Endothelial cell of umbilical vein (primary cell): ENCODE measurements at regions not wholly inside any gene's neighbourhood (a gene's known extent, or its start where the extent isn't known, plus 50 kb on each side); places are given as distances from the start of the nearest gene placed in this dataset.

Source experiments
- BruUV-seq: library from RNA; stranded (reverse); fragments of 400-500 nt; replicated peaks from 2 replicates; lab custom pipeline; 2021; lab: Mats Ljungman, UMichigan
- CTCF ChIA-PET: fragments of 300-600, 350-600 bp; sonication (Branson Sonifier 250); formaldehyde crosslinking; loops from one replicate; lab custom pipeline; 2021; ENCODE audit warnings: antibody characterized with exemption, inconsistent platforms; lab: Charles Lee
- POLR2A ChIA-PET: fragments of 300-600, 350-600 bp; sonication (Branson Sonifier 250); formaldehyde crosslinking; loops from one replicate; lab custom pipeline; 2021; ENCODE audit warnings: antibody characterized with exemption, inconsistent platforms; lab: Charles Lee
- DNase-seq: peaks from one replicate; pipeline ENCODE4 v3.0.0-alpha.2; 2011; ENCODE audit warnings: low read depth, low spot score
- FAIRE-seq: peaks from 2 replicates; lab custom pipeline; 2011; peaks lifted over from hg19 to GRCh38; lab: Jason Lieb, UNC
- H2AFZ ChIP-seq: 2 replicates; pipeline ENCODE4 v1.6.0; 2012; ENCODE audit warnings: low read depth, low read length, control low read depth, inconsistent platforms
- H3K27ac ChIP-seq: 2 replicates; pipeline ENCODE4 v1.5.1; 2011; ENCODE audit warnings: low read depth, mild to moderate bottlenecking, control low read depth, low read length, moderate library complexity; ENCODE audit not compliant: insufficient read depth
- H3K27me3 ChIP-seq, 2 experiments: 2 replicates each; pipeline versions ENCODE4 v1.6.0 to v1.6.1; 2011; ENCODE audit warnings: low read length in 2 of 2, mixed read lengths in 1 of 2; ENCODE audit not compliant: control insufficient read depth in 2 of 2, insufficient read depth in 2 of 2
- H3K36me3 ChIP-seq, 2 experiments: 2 replicates in 1 of 2; 3 replicates in 1 of 2; pipeline ENCODE4 v1.5.1; 2011; ENCODE audit warnings: low read length in 2 of 2, mild to moderate bottlenecking in 1 of 2, moderate library complexity in 1 of 2; ENCODE audit not compliant: control insufficient read depth in 2 of 2, insufficient read depth in 2 of 2; ENCODE audit errors: extremely low read depth in 1 of 2
- H3K4me1 ChIP-seq: 3 replicates; pipeline ENCODE4 v1.5.1; 2011; ENCODE audit warnings: mild to moderate bottlenecking, low read length; ENCODE audit not compliant: control insufficient read depth, insufficient read depth; ENCODE audit errors: extremely low read depth
- H3K4me2 ChIP-seq: 2 replicates; pipeline ENCODE4 v1.6.1; 2011; ENCODE audit warnings: low read length, control low read depth, mixed read lengths; ENCODE audit not compliant: insufficient read depth
- H3K4me3 ChIP-seq, 3 experiments: fragments of 200-600 bp in 1 of 3; sonication (generic), shearing (Covaris generic) in 1 of 3; replicated peaks in 1 of 3; 2 replicates each; pipeline ENCODE4 v1.5.1; 2011 to 2016; ENCODE audit warnings: control low read depth in 3 of 3, low read length in 3 of 3, mild to moderate bottlenecking in 2 of 3, inconsistent platforms in 1 of 3, low read depth in 1 of 3, moderate library complexity in 1 of 3; ENCODE audit not compliant: insufficient read depth in 1 of 3
- H3K79me2 ChIP-seq: 2 replicates; pipeline ENCODE4 v1.6.0; 2012; ENCODE audit warnings: low read length, inconsistent platforms; ENCODE audit not compliant: control insufficient read depth, insufficient read depth
- H3K9ac ChIP-seq: replicated peaks from 2 replicates; pipeline ENCODE3; 2011; ENCODE audit warnings: low read length, control low read depth; ENCODE audit not compliant: insufficient read depth; ENCODE audit errors: extremely low read depth
- H3K9me1 ChIP-seq: replicated peaks from 3 replicates; pipeline ENCODE4 v1.6.0; 2011; ENCODE audit warnings: mild to moderate bottlenecking, low read length; ENCODE audit not compliant: control insufficient read depth, insufficient read depth; ENCODE audit errors: extremely low read depth
- H3K9me3 ChIP-seq: replicated peaks from 2 replicates; pipeline ENCODE4 v1.5.1; 2012; ENCODE audit warnings: low read length, inconsistent platforms; ENCODE audit not compliant: control insufficient read depth, insufficient read depth
- H4K20me1 ChIP-seq: replicated peaks from 2 replicates; pipeline ENCODE3; 2011; ENCODE audit warnings: mild to moderate bottlenecking, low read length; ENCODE audit not compliant: control insufficient read depth, insufficient read depth; ENCODE audit errors: extremely low read depth
- CTCF ChIP-seq, 2 donors: IDR thresholded peaks; 1 replicate in 1 of 2; 2 replicates in 1 of 2; pipeline ENCODE4 v1.5.1; 2011; ENCODE audit warnings: low read length in 2 of 2, mild to moderate bottlenecking in 2 of 2, moderate library complexity in 2 of 2, control low read depth in 1 of 2, inconsistent platforms in 1 of 2, low read depth in 1 of 2; ENCODE audit not compliant: insufficient read depth in 1 of 2; ENCODE audit errors: extremely low read depth in 1 of 2
- EZH2 ChIP-seq: IDR thresholded peaks from 2 replicates; pipeline ENCODE4 v1.6.1; 2012; ENCODE audit warnings: borderline replicate concordance, low read depth, mild to moderate bottlenecking, moderate library complexity, low read length, inconsistent platforms; ENCODE audit not compliant: severe bottlenecking
- FOS ChIP-seq: IDR thresholded peaks from 2 replicates; pipeline ENCODE4 v1.6.1; 2011; ENCODE audit warnings: mild to moderate bottlenecking, low read length, moderate library complexity, borderline replicate concordance; ENCODE audit not compliant: insufficient read depth
- GATA2 ChIP-seq: IDR thresholded peaks from 2 replicates; pipeline ENCODE4 v1.7.0; 2011; ENCODE audit warnings: low read depth, mild to moderate bottlenecking, moderate library complexity, mixed read lengths, low read length; ENCODE audit not compliant: insufficient read length, insufficient read depth
- JUN ChIP-seq: IDR thresholded peaks from 2 replicates; pipeline ENCODE4 v1.6.1; 2011; ENCODE audit warnings: borderline replicate concordance, low read depth; ENCODE audit not compliant: insufficient read length, insufficient read depth
- MAX ChIP-seq: IDR thresholded peaks from 2 replicates; pipeline ENCODE4 v1.6.1; 2011; ENCODE audit not compliant: insufficient read depth, insufficient read length
- MYC ChIP-seq: IDR thresholded peaks from one replicate; pipeline ENCODE4 v1.6.1; 2011; ENCODE audit warnings: mild to moderate bottlenecking, low read depth, low read length
- POLR2A ChIP-seq: IDR thresholded peaks from 2 replicates; pipeline ENCODE4 v1.6.1; 2012; ENCODE audit warnings: low read depth, mild to moderate bottlenecking, control low read depth, low read length
- POLR2AphosphoS5 ChIP-seq: IDR thresholded peaks from 2 replicates; pipeline ENCODE4 v1.6.1; 2012; ENCODE audit warnings: low read depth, mild to moderate bottlenecking, control low read depth, low read length, moderate library complexity; ENCODE audit not compliant: insufficient read depth
- dilution Hi-C: fragments of 300-500 bp; cut with MboI; formaldehyde crosslinking; loops from one replicate; pipeline ENCODE4 v1.15.0; 2019; ENCODE audit warnings: low sequenced_read_pairs; ENCODE audit not compliant: extremely low pct_ligation_motif_present
- intact Hi-C: fragments of 100-400 bp; cut with micrococcal nuclease; formaldehyde crosslinking; loops from one replicate; pipeline ENCODE4 v1.10.0; 2022

DNA sequence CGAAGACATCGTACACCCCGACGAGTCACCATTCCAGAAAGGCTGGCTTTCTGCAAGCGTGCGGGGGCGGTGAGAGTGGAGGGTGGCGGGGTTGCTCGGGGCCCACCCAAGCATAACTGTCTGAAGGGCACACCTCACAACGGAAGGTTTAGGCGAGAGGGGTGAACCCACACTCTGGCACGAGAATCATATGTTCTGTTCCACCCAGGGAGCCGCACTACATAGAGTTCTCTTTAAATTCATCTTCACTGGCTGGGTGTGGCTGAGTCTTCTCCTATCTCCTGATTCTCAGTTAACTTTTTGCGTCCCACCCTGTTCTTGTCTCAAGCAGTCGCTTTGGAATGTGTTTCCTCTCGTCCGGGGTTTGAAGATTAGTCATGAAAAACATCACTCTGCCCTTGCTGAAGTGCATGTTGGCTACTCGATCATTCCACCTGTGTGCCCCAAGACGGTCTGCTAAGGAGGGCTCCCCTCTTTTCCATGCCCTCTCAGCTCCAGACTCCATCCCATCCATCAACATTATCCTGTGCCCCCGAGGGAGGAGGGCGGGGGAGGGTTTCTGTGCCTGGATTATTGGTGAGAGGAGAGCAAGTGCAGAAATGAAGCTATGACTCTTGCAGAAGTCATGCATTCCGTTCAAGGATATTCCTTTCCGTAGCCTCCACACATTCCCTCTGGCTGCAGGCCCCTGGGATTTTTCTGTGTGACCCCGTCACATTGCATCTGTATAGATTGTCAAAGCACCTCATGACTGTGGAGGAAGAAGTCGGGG, 53.5 kb upstream of the CD34 start:
- peak; percentile 71 for FAIRE-seq
- Histone ChIP-seq H3K9ac (peak overlapping the region; percentile 28), H3K27ac (peak overlapping the region; percentile 56)

More for the DNA sequence above, 53.5 kb upstream of the CD34 start:
- H3K4me2 ChIP-seq = peak overlapping the region; percentile 41
- H3K9me3 ChIP-seq = no peaks in the 10 kb centered on the region
- peak overlapping the region; percentile 68 for H2AFZ ChIP-seq
- peaks cover 25% of the 10 kb centered on the region for H3K4me1 ChIP-seq
- intact Hi-C loops = no loop called here
- TF ChIP-seq CTCF (IDR thresholded peaks at IDR 0.05; ENCODE audit: extremely low read depth in 1 of 2, insufficient read depth in 1 of 2, low read depth in 1 of 2, low read length in 2 of 2) = no peak
- TF ChIP-seq POLR2AphosphoS5 = no peak
- no peak for TF ChIP-seq EZH2
- TF ChIP-seq FOS = no peak
- TF ChIP-seq POLR2A = no peak
- no peak for TF ChIP-seq JUN
- no peak for TF ChIP-seq MAX
- TF ChIP-seq GATA2 = no peak
- TF ChIP-seq MYC = no peak
- BruUV-seq = no TSS peak
- no peaks in the 10 kb centered on the region for H3K27me3 ChIP-seq
- CTCF ChIA-PET = interaction anchor here (0.7 to 7.2 kb wide), 21 partner anchors 10 to 281 kb away, joined by 3 to 321 read pairs (median 16); partner anchors contain the start of gene CD34
- H3K79me2 ChIP-seq = no peaks in the 10 kb centered on the region
- peak overlapping the region in 1 of 3 experiments; percentile 13 for H3K4me3 ChIP-seq
- H3K36me3 ChIP-seq = no peaks in the 10 kb centered on the region
- POLR2A ChIA-PET = interaction anchor here (1.5 to 2.9 kb wide), 4 partner anchors 22 to 135 kb away, joined by 3 to 20 read pairs (median 11); no protein-coding TSS in a partner anchor
- DNase-seq = peak; percentile 43
- no peaks in the 10 kb centered on the region for H4K20me1 ChIP-seq
- no peaks in the 10 kb centered on the region for H3K9me1 ChIP-seq
- dilution Hi-C loops = no loop called here
